ENCODE measurements at regions not wholly inside any gene's neighbourhood (a gene's known extent, or its start where the extent isn't known, plus 50 kb on each side); places are given as distances from the start of the nearest gene placed in this dataset.

DNA sequence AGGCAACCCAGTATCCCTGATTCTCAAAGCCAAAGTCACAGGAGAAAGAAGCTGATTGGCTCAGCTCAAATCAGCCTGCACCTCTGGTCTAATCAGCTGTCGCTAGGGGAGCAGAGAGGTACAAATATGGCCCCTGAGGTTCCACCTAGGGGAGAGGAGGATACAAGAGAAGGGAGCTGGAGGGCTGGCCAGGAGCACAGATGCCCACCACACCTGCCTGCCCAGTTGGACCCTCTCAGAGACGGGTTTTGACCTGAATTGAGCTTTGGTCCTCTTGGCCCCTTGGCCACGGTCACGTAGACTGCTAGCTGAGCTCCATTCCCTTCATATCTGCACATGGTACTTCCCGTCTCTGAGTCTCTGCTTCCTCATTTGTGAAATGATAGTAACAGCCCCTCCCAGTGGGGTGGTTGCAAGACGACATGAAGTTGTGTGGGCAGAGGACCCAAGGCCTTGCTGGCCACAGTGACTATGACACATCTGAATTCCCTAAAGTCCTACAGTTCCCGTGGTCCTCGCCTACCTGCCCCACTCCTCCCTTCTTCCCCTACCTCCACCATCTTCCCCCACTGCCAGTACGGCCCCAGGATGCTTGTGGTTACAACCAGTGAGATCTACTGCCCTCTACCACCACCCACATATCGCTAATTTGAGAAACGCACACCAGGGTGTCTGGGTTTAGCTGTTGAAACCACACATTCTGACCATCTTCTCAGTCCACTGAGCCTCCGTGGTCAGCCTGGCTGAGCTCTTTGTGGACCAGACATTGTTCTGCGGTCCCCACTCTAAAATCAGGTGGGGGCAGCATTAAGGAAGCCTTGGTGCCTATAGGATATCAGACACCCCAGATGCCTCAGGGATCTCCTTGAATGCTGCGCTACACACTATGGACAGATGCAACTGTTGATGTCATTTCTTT lies 60.3 kb upstream of the NEK6 start:
- no peaks in the 10 kb centered on the region for H3K4me1 ChIP-seq
- no peaks in the 10 kb centered on the region for H3K36me3 ChIP-seq
- H3K9me3 ChIP-seq = peaks cover 0 to 6% of the 10 kb centered on the region in 2 donors
- intact Hi-C loops (cut with DNase I; ENCODE audit: low total_unique reads) = no loop called here
- in situ Hi-C loops (cut with MboI; ENCODE audit: low pct_ligation_motif_present in 1 of 4, low pct_unique_long_range_greater_than_20kb in 1 of 4, low sequenced_read_pairs in 3 of 4) = no loop called here
- 60 to 81% methylated on average over 3 to 14 of the region's 14 CpGs for WGBS, 2 donors (ENCODE audit: low coverage in 1 of 2)
- H3K4me3 ChIP-seq = no peak overlapping the region
- no peaks in the 10 kb centered on the region for H3K27me3 ChIP-seq
- no peak overlapping the region for H3K27ac ChIP-seq
- DNase-seq = peak; percentile 32
- TF ChIP-seq POLR2AphosphoS5 (IDR thresholded peaks at IDR 0.05) (no peak), POLR2A (IDR thresholded peaks at IDR 0.05) (no peak), EP300 (IDR thresholded peaks at IDR 0.05; ENCODE audit: low read depth) (no peak)
- TF ChIP-seq, protein P1, sequence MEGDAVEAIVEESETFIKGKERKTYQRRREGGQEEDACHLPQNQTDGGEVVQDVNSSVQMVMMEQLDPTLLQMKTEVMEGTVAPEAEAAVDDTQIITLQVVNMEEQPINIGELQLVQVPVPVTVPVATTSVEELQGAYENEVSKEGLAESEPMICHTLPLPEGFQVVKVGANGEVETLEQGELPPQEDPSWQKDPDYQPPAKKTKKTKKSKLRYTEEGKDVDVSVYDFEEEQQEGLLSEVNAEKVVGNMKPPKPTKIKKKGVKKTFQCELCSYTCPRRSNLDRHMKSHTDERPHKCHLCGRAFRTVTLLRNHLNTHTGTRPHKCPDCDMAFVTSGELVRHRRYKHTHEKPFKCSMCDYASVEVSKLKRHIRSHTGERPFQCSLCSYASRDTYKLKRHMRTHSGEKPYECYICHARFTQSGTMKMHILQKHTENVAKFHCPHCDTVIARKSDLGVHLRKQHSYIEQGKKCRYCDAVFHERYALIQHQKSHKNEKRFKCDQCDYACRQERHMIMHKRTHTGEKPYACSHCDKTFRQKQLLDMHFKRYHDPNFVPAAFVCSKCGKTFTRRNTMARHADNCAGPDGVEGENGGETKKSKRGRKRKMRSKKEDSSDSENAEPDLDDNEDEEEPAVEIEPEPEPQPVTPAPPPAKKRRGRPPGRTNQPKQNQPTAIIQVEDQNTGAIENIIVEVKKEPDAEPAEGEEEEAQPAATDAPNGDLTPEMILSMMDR (IDR thresholded peaks at IDR 0.05) = no peak

DNA sequence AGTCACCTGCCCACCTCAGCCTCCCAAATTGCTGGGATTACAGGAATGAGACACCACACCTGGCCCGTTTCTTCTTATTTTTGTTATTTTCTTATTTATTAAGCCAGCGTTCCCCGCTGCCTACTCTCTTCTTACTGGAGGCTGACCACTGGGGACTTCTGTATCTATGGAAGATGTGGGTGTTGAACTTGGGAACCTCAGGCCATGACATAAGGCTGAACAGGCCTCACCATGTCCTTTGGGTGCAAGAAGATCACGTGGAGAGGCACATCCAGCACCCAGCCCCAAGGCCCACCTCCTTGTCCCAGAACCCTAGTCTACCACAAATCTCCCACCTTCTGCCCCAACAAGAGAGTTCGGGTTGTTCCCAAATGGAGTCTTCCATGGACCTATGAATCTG lies 59.4 kb upstream of the NEK6 start:
- no peak for TF ChIP-seq EP300 (IDR thresholded peaks at IDR 0.05; ENCODE audit: low read depth)
- no peak for TF ChIP-seq POLR2A (IDR thresholded peaks at IDR 0.05)
- TF ChIP-seq, protein P1 (IDR thresholded peaks at IDR 0.05) = no peak
- TF ChIP-seq POLR2AphosphoS5 (IDR thresholded peaks at IDR 0.05) = no peak
- WGBS, 2 donors (ENCODE audit: low coverage in 1 of 2) = 96 to 100% methylated on average over 2 to 5 of the region's 5 CpGs

GRCh38 chr9:124198948-124199347 lies 58.8 kb upstream of the NEK6 start:
- intact Hi-C loops (cut with DNase I; ENCODE audit: low total_unique reads) = no loop called here
- TF ChIP-seq, protein P1 (IDR thresholded peaks at IDR 0.05) = no peak
- no peak for TF ChIP-seq POLR2AphosphoS5 (IDR thresholded peaks at IDR 0.05)
- H3K4me1 ChIP-seq = no peaks in the 10 kb centered on the region
- H3K9me3 ChIP-seq = peaks cover 0 to 6% of the 10 kb centered on the region in 2 donors
- no peak overlapping the region for H3K4me3 ChIP-seq
- 88% methylated on average over 4 of the region's 4 CpGs; no CpG with 5 or more reads in 1 of the 2 donors for WGBS, 2 donors (ENCODE audit: low coverage in 1 of 2)
- DNase-seq = no peak
- H3K36me3 ChIP-seq = no peaks in the 10 kb centered on the region
- no peak overlapping the region for H3K27ac ChIP-seq
- no peaks in the 10 kb centered on the region for H3K27me3 ChIP-seq
- in situ Hi-C loops (cut with MboI; ENCODE audit: low pct_ligation_motif_present in 1 of 4, low pct_unique_long_range_greater_than_20kb in 1 of 4, low sequenced_read_pairs in 3 of 4) = no loop called here

More for the DNA sequence above, 59.4 kb upstream of the NEK6 start:
- H3K9me3 ChIP-seq = peaks cover 0 to 6% of the 10 kb centered on the region in 2 donors
- H3K27ac ChIP-seq = no peak overlapping the region
- no peak for DNase-seq
- no peaks in the 10 kb centered on the region for H3K27me3 ChIP-seq
- H3K4me3 ChIP-seq = no peak overlapping the region
- in situ Hi-C loops (cut with MboI; ENCODE audit: low pct_ligation_motif_present in 1 of 4, low pct_unique_long_range_greater_than_20kb in 1 of 4, low sequenced_read_pairs in 3 of 4) = no loop called here
- intact Hi-C loops (cut with DNase I; ENCODE audit: low total_unique reads) = no loop called here
- no peaks in the 10 kb centered on the region for H3K4me1 ChIP-seq
- H3K36me3 ChIP-seq = no peaks in the 10 kb centered on the region

- Histone ChIP-seq H3K4me3 (no peak overlapping the region), H3K27me3 (no peaks in the 10 kb centered on the region), H3K36me3 (no peaks in the 10 kb centered on the region), H3K9me3 (peaks cover 0 to 6% of the 10 kb centered on the region in 2 donors), H3K27ac (no peak overlapping the region), H3K4me1 (no peaks in the 10 kb centered on the region)
- intact Hi-C loops (cut with DNase I; ENCODE audit: low total_unique reads) (no loop called here), in situ Hi-C loops (cut with MboI; ENCODE audit: low pct_ligation_motif_present in 1 of 4, low pct_unique_long_range_greater_than_20kb in 1 of 4, low sequenced_read_pairs in 3 of 4) (no loop called here)
- WGBS, 2 donors (ENCODE audit: low coverage in 1 of 2) = 93% methylated on average over 3 of the region's 3 CpGs; no CpG with 5 or more reads in 1 of the 2 donors
- DNase-seq = no peak
- TF ChIP-seq, protein P1 (IDR thresholded peaks at IDR 0.05) = no peak
- TF ChIP-seq POLR2AphosphoS5 (IDR thresholded peaks at IDR 0.05) (no peak), EP300 (IDR thresholded peaks at IDR 0.05; ENCODE audit: low read depth) (no peak), POLR2A (IDR thresholded peaks at IDR 0.05) (no peak)
Observed at GRCh38 chr9:124199474-124199873, 58.3 kb upstream of the NEK6 start.
